Activated CD4-positive, alpha-beta T cell treated with anti-CD3 and anti-CD28 coated beads, Interleukin-2, amount 50 U/mL, for 16 hours (primary cell): ENCODE measurements at regions not wholly inside any gene's neighbourhood (a gene's known extent, or its start where the extent isn't known, plus 50 kb on each side); places are given as distances from the start of the nearest gene placed in this dataset.

Source experiments
- DNase-seq: peaks from one replicate; pipeline ENCODE4 v3.0.0-alpha.2; 2020

- no peak for DNase-seq
Measured at GRCh38 chr7:91537260-91538152, 273.3 kb downstream of the FZD1 start.

- no peak for DNase-seq
Measured at GRCh38 chr7:91541641-91542040, 277.4 kb downstream of the FZD1 start.

- no peak for DNase-seq
Measured at GRCh38 chr7:91543646-91544045, 279.4 kb downstream of the FZD1 start.

- DNase-seq, result no peak
Measured at GRCh38 chr7:91549878-91550277, 285.6 kb downstream of the FZD1 start.

GRCh38 chr7:91550931-91551330 is 286.7 kb downstream of the FZD1 start:
- no peak for DNase-seq

- no peak for DNase-seq
Measured at GRCh38 chr7:91551377-91552175, 287.3 kb downstream of the FZD1 start.

- DNase-seq, result no peak
Measured at GRCh38 chr7:91553410-91553895, 289.2 kb downstream of the FZD1 start.

- DNase-seq, result no peak
Measured at GRCh38 chr7:91554883-91555282, 290.6 kb downstream of the FZD1 start.

- no peak for DNase-seq
Measured at GRCh38 chr7:91556239-91556638, 292.0 kb downstream of the FZD1 start.

- DNase-seq, result no peak
Measured at GRCh38 chr7:91556956-91557650, 292.9 kb downstream of the FZD1 start.

GRCh38 chr7:91557789-91558404 is 293.7 kb downstream of the FZD1 start:
- DNase-seq, result peak; percentile 23

GRCh38 chr7:91559947-91560346 is 295.7 kb downstream of the FZD1 start:
- DNase-seq, result no peak

GRCh38 chr7:91564101-91564500 is 299.9 kb downstream of the FZD1 start:
- no peak for DNase-seq

- DNase-seq, result no peak
Measured at GRCh38 chr7:91564541-91564940, 300.3 kb downstream of the FZD1 start.

- no peak for DNase-seq
Measured at GRCh38 chr7:91565499-91566401, 301.5 kb downstream of the FZD1 start.

GRCh38 chr7:91566402-91566732 is 302.1 kb downstream of the FZD1 start:
- no peak for DNase-seq

- DNase-seq, result no peak
Measured at GRCh38 chr7:91567081-91568012, 303.1 kb downstream of the FZD1 start.

- DNase-seq, result no peak
Measured at GRCh38 chr7:91568138-91568537, 303.9 kb downstream of the FZD1 start.

- no peak for DNase-seq
Measured at GRCh38 chr7:91569728-91570457, 305.7 kb downstream of the FZD1 start.

- DNase-seq, result no peak
Measured at GRCh38 chr7:91570560-91570959, 306.3 kb downstream of the FZD1 start.
